Hematopoietic multipotent progenitor cell treated with erythropoietin and hydrocortisone succinate and interleukin-3 and kit ligand, for 8 days (in vitro differentiated cells): ENCODE measurements at regions not wholly inside any gene's neighbourhood (a gene's known extent, or its start where the extent isn't known, plus 50 kb on each side); places are given as distances from the start of the nearest gene placed in this dataset.
"Not testable (repeated sequence)": the region's sequence is repeated elsewhere in the genome, so short reads cannot be mapped to it uniquely, and the experiment has no call there.

Source experiments
- DNase-seq: peaks from one replicate; pipeline ENCODE4 v3.0.0-alpha.2; 2015

- DNase-seq, result no peak
These were observed 451.3 kb upstream of the TMEFF2 start for GRCh38 chr2:192645811-192646598.

GRCh38 chr2:192634557-192634956 is 439.8 kb upstream of the TMEFF2 start:
- DNase-seq, result no peak

DNA sequence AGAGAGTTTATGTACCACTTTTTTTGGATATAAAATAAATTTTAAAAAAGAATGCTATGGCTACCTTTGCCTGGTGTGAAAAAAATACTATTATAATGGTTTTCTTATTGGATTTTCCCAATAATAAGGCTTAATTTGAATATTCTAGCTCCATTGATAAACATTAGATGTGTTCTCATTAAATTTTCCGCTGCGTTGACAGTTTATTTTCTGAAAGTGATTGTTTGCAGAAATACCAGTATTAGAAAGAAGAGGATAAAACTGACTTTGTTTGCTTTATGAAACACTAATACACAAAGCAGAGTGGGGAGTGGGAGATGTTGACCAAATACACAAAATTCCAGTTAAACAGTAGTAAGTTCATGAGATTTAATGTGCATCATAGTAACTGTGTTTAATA is 433.3 kb upstream of the TMEFF2 start:
- no peak for DNase-seq

- no peak for DNase-seq
These were observed 420.4 kb upstream of the TMEFF2 start for GRCh38 chr2:192615105-192615504.

DNA sequence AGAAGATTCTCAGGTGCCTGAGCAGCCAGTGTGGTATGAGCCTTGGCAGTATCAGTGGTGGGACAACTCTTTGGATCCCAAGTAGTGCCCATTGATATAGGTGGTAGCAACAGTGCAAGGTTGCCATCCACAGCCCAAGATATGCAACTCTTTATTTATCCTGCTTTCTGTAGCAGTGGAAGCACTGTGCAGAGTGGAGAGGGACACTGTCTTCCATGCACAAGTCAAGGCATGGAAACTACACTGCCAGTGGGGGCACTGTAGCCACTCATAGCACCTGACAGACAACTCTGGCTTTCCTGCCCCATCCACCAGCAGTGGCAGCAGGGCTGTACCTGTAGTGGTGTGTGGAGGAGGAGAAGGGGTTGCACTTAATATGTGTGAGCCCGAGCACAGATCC is 409.6 kb upstream of the TMEFF2 start:
- DNase-seq, result no peak

GRCh38 chr2:192598649-192599048 is 403.9 kb upstream of the TMEFF2 start:
- DNase-seq, result not testable (repeated sequence)

DNA sequence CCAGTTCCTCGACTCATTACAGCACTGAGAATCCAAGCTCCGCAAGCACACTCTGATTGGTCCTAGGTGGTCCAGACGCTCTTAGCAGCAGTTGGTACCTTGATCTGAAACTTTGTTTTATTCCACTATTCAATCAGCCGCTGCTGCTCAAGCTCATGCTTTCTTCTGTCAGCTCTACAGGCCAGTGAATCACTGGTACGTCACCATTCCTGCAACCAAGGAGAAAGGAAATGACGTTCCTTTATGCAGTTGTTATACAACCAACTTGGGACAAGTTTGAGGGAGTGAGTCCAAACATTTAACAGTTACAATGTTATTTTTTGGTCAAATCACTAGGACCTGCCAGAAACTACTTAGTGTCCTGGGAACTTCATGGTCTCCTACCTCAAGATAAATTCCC is 398.8 kb upstream of the TMEFF2 start:
- DNase-seq, result no peak

DNA sequence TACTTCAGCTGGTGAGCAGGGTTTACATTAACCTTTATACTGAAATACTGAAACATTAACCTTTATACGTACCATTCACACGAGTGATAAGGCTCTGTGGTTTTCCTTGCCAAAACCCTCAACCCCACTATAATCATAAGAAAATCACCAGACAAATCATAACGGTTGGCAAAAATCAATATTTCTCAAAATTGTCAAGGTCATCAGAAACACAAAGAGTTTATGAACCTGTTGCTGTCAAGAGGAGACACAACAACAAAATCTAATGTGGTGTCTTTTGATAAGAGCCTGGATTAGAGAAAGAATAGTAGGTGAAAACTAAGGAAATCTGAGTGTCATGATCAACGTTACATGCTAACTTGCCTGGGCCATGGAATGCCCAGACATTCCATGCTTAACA is 396.9 kb upstream of the TMEFF2 start:
- DNase-seq, result no peak

- no peak for DNase-seq
These were observed 390.7 kb upstream of the TMEFF2 start for GRCh38 chr2:192585418-192585817.

DNA sequence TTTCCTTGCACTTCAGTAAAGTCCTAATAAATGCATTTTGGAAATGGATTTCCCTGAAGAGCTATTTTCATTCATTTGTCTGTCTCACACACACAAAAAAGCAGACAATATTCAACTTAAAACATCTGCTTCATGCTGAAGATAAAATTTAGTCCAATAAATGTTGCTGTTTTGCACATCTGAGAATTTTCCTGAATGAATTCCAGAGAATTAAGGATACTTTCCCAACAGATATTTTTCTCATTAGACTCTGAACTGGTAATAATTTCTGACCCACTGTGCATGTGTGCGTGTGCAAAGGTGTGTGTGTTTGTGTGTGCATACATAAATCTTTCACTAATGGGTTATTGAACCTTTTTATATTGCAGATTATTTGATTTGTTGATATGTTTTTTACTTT is 390.2 kb upstream of the TMEFF2 start:
- DNase-seq, result no peak

DNA sequence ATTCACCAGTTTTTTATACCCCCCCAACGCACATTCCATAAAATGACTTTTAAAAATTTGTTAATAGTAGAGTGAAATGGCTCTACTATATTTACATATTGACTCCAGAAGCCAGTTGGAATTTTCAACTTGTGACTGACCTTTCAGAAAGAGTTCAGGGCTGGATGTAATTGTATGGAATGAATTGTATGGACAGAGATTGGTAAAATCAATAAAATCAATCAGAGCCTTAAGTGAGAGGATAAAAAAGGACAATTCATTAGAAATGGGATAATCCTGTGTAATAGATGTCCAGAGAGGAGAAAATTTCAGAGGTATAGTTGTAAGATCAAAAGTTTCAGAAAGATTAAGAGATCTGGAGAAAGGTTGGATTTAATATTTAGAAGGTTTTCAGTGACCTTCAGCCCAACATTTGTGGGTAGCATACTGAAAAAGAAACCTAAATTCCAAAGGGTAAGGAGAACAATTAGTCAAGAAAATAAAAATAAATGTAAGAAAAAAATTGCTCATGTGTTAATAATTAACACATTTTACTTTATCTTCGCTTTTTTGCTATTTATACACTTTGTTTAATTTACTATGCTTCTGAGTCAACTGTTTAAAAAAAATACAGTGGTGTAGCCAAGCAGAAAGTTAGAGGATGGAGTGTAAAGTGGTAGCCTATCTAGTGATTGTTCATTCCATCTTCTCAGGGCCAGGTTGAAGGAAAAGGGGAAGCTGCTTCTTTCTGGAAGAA is 385.4 kb upstream of the TMEFF2 start:
- no peak for DNase-seq

DNA sequence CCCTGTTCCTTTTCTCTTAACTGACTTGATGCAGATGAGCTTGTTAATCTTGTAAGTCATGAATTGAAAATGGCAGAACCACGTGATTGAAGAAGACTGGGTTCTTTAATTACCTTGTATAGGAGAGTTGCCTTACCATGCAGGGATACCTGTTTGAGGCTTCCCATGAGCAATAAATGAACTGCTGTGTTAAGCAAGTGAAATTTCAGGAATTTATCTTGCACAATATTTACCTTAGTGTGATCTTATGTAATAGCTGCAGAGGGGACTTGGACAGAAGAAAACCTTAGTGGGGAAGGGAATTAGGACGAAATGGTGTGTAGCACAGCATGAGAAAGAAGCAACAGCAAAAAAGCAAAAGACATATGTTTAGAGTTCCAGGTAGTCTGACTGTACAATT is 384.0 kb upstream of the TMEFF2 start:
- no peak for DNase-seq

GRCh38 chr2:192577706-192578105 is 383.0 kb upstream of the TMEFF2 start:
- DNase-seq, result no peak

- DNase-seq, result no peak
These were observed 379.8 kb upstream of the TMEFF2 start for GRCh38 chr2:192574552-192574951.

DNA sequence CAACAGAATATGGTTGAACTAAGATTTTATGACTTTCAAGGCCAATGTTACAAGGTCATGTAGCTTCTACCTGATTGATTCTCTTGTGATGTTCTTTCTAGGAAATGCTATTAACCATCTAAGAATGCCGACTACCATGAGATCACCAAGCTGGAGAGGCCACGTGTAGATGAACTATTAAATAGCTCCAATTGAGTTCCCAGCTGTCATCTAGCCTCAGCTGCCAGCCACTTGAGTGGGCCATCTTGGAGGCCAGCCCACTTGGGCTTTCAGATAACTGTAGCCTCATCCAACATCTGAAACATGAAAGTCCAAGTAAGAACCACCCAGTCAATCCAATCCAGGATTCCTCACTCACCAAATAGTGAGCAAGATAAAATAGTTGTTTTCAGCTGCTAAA is 376.9 kb upstream of the TMEFF2 start:
- DNase-seq, result no peak

- DNase-seq, result no peak
These were observed 376.1 kb upstream of the TMEFF2 start for GRCh38 chr2:192570788-192571187.

- DNase-seq, result no peak
These were observed 372.1 kb upstream of the TMEFF2 start for GRCh38 chr2:192566863-192567262.

DNA sequence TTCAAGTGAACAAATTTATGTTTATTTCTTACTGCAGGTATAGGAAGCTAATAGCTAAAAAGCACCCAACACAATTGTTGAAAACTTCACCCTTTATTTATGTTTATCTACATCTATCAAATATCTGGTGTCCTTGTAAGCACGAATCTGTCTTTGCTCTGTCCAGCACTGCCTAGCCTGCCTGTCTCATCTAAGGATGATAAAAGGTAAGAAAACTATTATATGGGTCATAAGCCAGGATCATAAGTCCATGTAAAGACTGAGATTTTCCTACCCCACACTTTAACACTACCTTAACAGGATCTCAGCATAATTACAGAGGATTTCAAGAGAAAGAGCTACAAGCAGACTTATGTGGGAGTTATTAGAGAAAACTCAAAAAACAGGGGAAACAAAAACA is 365.6 kb upstream of the TMEFF2 start:
- no peak for DNase-seq

GRCh38 chr2:192559587-192559986 is 364.9 kb upstream of the TMEFF2 start:
- DNase-seq, result no peak

DNA sequence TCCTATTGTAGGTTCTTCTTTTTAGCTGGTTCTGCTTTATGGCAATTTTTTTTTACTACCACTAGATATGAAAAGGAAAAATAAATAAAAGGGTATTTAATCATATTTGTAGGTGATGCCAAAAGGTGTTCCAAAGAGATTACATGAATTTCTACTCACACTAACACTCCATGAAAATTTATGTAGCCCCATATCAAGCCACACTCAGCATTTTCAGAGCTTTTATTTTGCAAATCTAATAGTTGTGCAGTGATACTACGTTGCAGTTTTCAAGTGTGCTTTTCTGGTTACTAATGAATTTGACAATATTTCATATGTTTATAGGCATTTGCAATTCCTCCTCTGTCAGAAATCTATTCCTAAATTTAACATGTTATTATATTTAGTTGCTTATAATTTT is 363.9 kb upstream of the TMEFF2 start:
- DNase-seq, result no peak

- no peak for DNase-seq
These were observed 361.0 kb upstream of the TMEFF2 start for GRCh38 chr2:192555740-192556139.

DNA sequence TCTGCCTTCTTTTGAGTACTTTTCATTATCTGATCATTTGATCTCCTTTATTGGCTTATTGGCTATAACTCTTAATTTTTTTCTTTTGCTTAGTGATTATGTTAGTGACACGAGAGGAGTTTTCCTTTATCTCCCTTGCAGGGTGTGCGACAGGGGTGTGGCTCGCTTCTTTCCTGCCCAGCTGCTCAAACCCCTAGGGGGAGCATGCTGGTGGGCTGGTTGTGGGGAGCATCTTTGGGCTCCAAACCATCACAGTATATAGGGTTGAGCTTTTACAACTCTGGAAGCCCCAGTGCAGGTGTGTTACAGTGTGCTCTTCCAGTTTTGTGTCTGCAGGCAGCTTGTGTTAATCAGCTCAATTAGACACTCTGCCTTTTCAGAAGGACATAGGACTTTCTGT is 357.0 kb upstream of the TMEFF2 start:
- no peak for DNase-seq

DNA sequence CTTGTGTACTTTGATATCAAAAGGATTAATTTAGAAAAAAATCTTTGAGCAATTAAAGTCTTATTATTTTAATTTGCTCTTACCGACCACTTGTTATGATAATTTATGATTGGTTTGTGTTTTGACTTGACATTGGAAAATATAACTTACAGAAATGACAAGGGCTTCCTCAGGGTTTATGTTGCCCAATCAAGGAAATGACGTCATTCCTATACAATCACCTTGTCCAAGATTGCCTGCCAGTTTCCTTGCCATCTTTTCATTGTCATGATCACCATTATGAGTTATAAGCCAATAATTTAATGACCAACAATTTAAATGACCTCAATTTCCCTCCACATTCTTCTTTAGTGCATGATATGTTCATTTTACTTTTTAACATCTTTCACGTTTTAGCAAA is 351.8 kb upstream of the TMEFF2 start:
- DNase-seq, result no peak

DNA sequence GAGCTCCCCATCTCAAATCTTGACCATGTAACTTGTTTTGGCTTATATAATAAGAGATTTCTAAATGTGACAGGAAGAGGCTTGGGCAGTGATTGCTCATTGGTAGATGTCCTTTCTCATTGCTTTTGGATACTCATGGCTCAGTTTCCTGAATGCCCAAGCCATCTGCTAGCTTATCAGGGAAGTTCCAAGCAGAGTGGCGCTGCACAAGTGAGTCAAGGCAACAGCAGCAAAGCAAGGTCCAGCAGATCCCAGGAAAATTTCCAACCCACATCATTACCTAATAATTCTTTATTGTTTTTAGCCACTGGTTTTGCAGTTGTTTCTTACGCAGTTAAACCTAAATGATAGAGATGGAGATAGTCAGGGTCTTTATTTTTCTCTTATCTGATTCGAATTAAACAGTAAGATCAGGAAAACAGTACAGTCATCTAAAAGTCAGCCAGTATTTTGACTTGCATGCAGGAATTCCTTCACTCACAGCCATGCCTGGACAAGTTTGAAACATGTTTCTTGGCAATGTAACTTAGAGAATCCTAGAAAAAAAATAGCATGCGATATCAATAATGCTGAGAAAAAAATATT is 349.7 kb upstream of the TMEFF2 start:
- DNase-seq, result no peak
